GM21825 (cell line): ENCODE measurements at regions not wholly inside any gene's neighbourhood (a gene's known extent, or its start where the extent isn't known, plus 50 kb on each side); places are given as distances from the start of the nearest gene placed in this dataset.
"Not testable (repeated sequence)": the region's sequence is repeated elsewhere in the genome, so short reads cannot be mapped to it uniquely, and the experiment has no call there.

Experiments
- ATAC-seq: cut with Tn5 transposase; IDR thresholded peaks from one replicate; pipeline ENCODE4 v1.9.1; 2021; ENCODE audit warnings: mild to moderate bottlenecking, moderate library complexity; ENCODE audit not compliant: unreplicated experiment

DNA sequence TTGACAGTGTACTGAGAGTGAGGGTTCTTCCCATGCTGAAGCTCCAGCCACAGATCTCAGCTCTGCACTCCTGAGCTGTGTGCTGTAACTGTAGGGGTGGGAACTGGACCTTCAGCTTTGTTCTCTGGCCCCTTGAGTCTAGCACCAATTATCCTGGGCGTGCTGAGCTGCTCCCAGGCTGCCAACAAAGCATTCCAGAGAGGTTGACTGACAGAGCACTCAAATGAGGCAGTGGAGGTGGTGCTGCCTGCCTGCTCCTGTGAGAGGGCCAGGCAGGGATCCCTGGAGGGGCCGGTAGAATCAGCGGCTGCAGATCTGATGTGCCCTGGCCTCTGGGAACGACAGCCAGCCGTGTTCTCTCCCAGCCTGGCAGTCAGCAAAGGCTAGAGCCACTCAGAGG, 375.7 kb upstream of the AADAT start:
- no peak for ATAC-seq

DNA sequence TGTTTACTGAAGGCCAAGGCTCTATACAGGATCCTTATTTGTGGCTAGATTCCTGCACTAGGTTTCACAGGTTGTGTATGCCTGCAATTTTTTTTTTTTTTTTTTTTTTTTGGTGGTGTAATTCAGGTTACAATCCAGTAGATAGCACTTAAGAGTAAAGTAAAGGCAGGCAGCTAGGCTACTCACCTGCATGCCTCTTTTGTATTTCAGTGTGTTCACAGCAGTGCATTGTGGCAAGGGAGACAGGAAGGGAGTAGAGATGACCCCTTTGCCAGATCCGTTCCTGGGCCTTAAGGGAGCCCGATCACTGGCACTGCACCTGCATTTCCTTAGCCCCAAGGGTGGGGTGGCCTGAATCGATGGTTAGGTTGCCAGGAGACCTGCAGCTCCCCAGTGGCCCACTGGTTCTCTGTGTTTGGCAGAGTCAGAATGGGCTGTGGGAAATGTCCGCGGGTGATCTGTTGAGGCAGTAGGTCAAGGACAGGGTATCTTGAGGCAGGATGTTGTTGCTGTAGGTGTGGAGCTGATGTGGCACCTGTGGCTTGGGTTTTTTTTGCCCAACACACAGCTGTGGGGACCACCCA, 374.9 kb upstream of the AADAT start:
- ATAC-seq, result no peak

DNA sequence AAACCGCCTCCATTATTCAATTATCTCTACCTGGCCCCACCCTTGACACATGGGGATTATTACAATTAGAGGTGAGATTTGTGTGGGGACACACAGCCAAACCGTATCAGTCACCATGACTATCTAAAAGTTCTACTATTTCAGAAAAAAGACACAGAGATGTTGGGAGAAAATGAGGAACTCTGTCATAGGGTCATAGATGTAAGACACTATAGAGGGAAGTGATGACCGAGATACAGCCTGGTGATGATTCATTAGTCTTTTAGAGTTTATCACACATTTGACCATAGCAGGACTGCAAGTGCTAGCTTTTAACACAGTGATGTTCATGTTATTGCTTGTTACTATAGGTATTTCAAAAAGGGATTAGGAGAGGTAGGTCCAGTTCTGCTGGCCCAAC, 357.0 kb upstream of the AADAT start:
- ATAC-seq, result no peak

DNA sequence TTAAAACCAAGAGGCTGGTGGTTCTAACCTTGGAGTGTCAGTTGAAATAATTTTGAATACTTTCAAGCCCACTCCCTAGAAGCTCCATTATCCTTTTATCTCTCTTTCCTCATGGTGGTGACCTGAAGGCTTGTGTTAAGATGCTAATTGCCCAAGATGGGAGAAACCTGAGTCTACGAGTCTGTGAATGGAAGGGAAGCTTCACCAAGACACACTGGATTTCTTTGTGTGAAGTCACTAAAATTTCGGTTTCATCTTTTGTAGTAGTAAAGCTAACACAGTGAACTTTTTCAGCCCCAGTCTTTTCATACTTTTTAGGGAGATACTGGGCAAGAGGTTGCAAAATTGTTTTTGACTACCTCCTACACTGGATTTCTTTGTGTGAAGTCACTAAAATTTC, 351.4 kb upstream of the AADAT start:
- not testable (repeated sequence) for ATAC-seq

DNA sequence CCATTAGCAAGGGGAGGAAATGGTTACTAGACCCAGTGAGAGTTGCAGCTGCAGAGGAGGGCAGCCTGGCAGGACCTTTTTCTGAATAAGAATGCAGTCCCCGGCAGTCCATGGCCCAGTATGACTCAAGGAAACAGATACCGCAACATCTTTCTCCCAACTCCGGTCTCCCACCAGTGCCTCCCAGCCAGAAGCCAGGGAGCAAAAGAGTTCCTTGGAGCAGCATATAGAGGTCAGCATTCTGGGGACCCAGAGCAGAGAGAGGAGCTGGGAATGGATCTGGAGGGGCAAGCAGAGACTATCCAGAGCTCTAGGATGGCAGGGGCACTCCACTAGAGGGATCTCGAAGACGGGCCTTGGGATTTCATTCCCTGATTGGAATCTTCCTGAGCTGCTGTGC, 339.2 kb upstream of the AADAT start:
- no peak for ATAC-seq

DNA sequence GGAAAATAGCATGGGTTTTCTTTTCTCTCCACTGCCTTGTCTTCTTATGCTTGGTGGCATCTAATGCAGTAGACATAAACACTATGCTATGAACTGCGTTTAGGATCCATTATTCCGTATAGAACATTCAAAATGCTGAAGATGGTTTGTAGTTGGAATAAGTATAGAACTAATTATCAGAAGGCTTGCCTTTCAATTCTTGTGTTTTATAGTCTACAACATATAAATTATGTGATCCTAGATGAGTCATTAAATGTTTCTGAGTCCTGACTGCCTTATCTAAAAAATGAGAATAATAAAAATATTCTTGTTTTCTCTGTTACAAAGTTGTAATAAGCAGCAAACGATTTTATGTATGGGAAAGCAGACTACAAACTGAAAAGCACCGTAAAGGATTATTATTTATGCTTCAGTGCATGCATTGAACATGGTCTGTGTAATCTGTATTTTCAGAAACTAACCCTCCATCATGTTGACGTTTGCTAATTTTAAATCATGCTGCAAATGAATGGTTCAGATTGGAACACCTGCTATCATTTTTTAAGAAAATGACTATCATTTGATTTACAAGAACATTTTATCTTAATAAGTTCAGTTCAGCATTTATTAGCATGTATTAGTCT, 335.9 kb upstream of the AADAT start:
- ATAC-seq, result no peak

DNA sequence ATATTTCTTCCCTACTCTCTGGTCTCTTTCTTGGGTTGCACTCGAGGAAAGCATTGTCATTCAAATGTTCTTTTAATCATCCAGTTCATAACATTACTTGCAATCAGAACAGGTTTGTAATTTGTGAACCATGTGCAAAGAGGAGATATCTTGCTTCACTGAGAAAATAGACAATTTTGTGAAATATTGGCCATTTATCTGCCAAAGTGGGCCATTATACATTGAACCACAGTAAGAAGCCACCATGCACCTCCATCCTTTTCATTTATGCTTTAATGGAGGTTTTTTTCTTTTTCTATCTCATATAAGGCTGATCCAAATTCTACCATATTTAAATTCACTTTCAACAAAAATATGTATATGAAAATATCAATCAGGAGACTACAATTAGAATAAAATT, 335.3 kb upstream of the AADAT start:
- ATAC-seq, result no peak

DNA sequence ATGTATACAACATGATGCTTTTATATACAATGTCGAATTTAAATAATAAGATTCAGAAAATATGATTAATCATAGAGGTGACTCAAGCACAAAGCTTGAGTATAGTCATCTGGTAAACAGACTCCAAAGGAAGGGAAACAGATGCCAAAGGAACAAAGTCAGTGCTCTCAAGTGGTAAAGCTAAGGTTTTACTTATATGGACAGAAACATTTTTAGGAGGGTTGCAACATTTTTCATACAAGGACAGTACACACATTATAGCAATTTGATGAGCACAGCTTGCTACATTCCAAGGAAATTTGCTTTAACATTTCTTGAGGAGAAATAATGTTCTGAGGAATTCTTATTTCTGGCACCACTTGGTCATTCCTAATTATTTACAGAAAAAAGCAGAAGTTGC, 333.4 kb upstream of the AADAT start:
- no peak for ATAC-seq

DNA sequence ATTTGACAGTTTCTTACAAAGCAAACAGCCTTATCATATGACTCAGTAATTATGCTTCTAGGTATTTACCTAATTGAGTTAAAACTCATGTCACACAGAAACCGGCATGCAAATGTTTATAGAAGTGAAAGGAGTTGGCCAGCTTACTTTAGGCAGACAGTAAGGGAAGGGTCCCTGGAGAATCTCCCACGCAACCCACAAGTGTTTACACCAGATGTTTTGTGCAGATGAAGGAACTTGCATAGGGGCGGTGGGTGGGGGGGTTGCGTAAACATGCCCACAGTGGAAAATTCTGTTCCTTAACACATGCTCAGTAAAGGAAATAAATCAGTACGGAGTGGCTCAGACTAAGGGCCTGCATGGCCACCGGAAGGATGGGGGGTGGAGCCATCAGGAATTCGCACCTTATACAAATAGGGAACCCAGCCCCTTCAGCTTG, 330.5 kb upstream of the AADAT start:
- peak; percentile 88 for ATAC-seq

DNA sequence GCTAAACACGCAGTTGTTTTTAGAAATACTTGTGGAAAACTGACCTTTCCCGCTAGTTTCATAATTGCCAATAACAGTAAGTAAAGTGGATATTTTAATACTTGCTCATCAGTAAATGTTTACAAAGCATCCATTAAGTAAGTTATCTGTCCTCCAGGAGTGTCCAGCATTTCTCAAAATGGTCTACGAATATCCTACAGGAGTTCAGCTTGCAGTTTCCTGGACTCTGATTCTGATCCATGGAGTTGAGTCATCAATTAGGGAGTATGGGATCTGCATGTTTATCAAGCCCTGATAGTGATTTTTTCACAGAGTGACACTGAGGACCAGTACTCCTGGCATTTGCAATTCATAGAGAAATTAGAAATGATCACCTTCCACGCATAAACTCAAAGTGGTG, 325.2 kb upstream of the AADAT start:
- ATAC-seq, result no peak

DNA sequence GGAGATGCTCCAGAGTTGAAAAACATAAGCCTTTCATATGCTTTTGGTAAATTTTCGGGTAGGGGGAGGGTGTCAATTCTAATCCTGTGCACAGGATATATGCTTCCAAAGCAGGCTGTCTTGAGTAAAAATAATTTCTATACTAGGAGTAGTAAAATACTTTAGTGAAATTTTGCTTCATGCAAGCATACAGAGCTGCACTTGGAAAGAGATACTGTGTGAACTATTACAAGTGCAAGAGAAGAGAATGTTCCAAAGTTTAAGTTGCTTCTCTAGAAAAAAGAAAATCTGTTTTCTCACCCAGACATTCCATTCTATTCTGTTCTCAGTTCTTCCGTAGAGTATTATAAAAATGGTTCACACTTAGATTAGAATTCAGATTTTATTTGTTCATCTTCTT, 324.6 kb upstream of the AADAT start:
- ATAC-seq, result no peak

DNA sequence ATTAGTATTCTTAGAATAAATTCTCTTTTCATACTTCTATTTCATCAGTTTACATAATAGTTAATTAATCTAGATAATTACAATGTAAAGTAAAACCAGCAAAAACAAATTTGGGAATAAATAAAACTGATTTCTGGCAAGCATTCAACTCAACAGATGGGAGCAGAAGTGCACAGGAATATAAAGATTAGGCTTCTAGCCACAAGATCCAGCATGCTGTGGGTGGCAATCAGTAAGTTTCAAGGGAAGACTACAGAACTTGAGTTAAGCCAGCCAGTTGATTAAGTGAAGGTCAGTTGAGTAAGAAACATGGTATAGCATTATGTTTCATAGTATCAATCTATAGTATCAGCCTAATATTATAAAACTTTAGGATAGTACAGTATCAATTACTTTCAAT, 324.2 kb upstream of the AADAT start:
- ATAC-seq, result no peak

DNA sequence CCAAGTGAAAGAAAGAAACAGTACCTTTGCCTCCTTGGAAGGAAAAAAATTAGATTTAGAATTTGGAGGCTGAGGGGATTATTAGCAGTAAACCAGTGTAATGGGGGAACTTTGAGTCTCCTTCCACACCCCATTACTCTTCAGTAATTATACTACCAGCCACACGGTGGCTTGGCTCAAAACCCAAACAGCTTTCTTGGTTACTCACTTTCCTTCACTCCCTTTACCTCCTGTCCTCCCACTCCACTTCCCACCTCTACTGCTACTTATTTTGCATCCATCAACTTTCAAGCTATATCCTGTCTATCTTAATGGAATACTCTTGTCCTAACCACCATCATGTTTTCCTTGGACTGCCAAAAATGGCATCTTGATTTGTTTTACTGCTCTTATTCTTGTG, 310.6 kb upstream of the AADAT start:
- ATAC-seq, result no peak

DNA sequence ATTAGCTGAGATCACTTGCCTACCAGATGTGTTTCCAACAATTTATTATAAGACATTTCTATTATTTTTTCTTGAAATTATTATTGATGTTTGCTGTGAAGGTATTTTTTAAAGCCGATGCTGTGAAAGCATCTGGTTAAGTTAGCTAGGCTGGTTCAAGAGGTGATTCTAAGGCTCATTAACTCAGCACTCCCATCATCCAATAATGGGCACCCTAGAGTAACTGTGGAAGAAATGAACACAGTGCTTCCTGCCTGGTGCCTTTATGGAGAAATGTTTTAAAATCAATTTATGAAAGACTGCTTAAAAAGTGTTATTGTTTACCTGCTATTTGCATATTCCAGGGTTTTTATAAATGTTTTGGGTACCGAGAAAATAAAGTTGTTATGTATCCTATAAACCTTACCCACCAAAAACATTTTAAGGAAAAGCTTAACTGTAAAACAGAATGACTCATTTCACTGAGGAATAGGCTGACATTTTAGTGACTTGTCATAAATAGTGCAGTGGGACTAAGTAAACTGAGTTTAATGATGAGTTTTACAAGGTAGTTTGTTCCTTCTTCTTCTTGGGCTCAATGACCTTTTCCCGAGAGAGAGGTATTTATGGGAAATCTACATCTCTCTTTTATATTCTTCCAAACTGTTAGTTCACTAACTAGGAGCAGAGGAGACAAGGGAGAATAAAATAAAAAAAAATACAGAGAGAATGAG, 310.0 kb upstream of the AADAT start:
- ATAC-seq, result no peak

DNA sequence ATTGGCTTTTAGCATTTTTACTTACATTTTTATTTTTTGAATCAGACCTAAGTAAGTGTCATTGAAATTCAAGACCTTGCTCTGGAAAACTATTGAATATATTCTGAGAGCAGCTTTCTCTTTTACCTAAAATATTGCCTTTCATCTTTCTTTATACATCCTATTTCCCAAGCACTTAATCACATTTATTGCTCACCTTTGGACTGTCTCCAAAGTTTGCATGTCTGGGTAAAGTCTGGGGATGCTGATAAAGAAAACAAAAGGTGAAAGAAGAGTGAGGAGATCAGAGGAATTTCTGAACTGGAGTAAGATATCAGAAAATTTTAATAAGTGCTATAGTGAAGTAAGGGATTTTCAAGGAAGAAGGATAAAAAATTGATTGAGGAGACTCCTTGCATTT, 308.5 kb upstream of the AADAT start:
- ATAC-seq, result no peak

DNA sequence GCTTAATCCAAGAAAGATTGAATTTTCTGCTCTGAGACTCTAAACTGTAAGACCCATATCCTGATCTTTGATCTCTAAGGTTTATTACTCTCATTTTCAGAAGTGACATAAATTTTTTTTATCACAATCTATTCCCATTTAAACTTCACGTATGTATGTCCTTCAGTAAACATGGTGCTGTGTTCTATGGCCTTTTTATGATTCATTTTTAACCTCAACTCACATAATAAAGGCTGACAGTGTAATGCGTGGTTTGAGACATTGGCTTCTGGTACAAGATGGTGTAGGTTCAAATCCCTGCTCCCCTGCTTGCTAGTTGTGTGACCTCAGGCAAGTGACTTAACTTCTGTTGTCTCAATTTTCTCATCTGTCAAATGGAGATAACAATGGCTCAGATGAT, 306.0 kb upstream of the AADAT start:
- ATAC-seq, result no peak

DNA sequence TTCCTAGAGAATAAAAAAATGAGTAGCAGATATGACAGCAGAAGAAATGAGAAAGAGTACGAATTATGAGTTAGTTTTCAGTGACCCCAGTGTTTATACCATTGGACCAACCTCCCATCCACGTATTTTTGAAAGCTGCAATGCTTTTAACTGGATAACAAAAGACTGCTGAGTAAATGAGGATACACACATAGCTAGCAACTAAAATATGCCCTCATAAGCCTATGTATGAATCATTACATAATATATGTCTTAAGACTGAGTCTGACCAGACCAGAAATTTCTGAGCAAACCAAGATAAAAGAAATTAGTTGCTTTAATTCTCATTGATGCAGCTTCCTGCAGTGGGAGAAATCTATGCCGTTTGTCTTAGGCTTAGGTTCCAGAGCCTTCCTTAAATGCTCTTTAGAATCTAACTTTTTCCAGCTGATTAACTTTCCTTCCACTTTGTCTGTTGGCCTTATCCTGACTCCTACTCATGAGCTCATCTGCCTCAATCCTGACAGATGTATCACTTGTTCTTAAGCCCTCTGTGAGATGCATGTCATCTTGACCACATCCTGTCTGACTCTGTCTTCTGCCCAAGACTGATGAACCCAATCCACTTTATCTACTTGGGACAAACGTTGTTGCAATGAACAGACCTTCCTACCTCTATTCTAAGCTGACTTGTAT, 301.4 kb upstream of the AADAT start:
- ATAC-seq, result no peak

DNA sequence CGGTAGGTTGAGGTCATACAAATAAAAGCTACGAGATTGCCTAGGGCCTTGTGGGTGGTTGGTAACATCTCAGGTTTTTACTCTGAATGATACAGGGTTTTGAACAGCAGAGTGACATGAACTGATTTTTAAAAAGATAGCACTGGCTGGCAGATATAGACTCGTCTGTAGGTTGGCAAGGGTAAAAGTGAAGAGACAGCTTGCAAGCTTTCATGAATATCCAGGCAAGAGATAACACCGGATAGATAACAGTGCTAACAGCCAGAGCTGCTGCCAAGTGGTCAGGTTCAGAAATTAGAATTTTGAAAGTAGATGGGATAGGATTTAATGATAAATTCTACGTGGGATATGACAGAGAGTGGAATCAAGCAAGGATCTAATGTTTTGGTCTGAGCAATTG, 299.7 kb upstream of the AADAT start:
- ATAC-seq, result no peak

DNA sequence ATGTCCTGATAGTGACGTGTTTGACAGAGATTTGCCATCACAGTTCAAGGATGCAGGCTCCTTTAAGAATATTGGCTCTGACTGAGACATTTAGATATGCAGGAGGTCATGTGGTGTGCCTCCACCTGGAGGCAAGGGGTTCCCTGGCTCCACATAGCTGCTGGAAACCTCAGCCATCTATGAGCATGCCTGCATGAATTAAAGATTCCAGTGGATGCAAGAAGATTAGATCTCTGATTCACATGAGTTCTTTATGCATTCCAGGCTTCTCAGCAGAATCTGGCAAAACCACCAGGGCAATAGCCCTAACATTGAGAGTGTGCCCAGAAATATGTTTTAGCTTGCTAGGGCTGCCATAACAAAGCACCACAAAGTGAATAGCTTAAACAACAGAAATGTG, 298.5 kb upstream of the AADAT start:
- ATAC-seq, result no peak

DNA sequence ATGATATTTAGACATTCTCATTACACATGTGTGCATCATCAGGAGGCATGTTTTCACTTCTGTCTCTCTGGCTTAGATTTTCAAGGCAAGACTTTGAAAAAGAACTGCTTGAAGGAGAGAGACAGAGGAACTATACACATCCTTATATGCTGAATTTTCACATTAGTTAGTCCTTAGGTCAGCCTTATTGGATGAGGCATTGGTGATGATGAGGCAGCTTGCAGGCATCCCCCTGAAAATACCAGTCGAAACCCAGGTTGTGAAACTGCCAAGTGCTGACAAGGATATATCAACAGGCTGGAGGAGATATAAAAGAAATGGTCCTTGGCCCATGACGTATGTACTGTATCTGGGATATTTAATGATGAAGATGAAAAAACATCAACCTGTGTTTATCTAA, 297.2 kb upstream of the AADAT start:
- no peak for ATAC-seq

DNA sequence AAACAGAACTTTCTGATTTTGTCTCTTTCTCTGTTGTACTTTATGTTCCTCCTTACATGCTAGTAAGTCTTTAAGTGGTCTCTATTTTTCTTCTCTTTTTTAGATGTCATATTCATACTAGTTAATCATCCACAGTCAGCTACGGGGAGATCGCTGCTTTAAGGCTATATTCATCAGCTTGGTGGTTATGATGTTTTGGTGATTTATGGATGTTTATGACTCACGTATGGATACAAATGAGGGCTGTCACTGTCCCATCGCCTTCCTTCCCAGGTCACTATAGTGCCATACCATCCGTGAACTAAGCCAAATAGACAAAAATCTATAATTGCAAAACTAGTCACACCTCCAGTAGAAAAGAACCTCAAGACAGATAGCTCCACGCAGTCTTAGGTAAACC, 296.8 kb upstream of the AADAT start:
- no peak for ATAC-seq

DNA sequence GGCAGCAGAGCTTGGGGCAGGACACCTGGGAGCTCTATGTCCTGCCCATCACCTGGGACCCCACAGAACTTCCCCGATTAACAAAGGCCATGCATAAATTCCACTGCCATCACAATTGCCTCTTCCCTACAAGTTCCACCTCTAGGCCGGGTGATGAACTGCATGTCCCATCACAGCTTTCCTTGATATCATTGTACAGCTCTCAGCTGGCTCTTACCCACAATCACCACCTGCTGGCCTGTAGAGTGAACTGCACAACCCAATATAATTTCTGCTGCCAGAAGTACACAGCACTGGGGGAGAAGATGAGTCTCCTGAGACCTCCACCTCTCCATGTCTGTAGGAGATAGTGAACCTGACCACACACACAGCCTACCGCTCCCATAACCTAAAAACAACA, 285.0 kb upstream of the AADAT start:
- ATAC-seq, result peak; percentile 98
